K562 (cell line): ENCODE measurements at regions not wholly inside any gene's neighbourhood (a gene's known extent, or its start where the extent isn't known, plus 50 kb on each side); places are given as distances from the start of the nearest gene placed in this dataset.

Source experiments
- BACH1 ChIP-seq: fragments of 200-800 bp; sonication (Bioruptor generic); IDR thresholded peaks from 2 replicates; pipeline ENCODE4 v1.6.1; 2016; ENCODE audit warnings: missing genetic modification characterization, missing compliant biosample characterization
- CHD4 ChIP-seq: fragments of 200-600 bp; sonication (generic); IDR thresholded peaks from 3 replicates; pipeline ENCODE4 v1.6.1; 2012; ENCODE audit warnings: low read depth, mild to moderate bottlenecking, mixed read lengths, low read length, inconsistent platforms; ENCODE audit not compliant: insufficient read depth, insufficient replicate concordance, poor library complexity, severe bottlenecking
- HNRNPH1 ChIP-seq: fragments of 200-400 bp; formaldehyde crosslinking; optimal IDR thresholded peaks from 2 replicates; pipeline ENCODE3; 2017; ENCODE audit warnings: low read depth, mild to moderate bottlenecking, low read length, moderate library complexity
- MYNN ChIP-seq, 2 experiments: sonication (generic); formaldehyde crosslinking in 1 of 2; IDR thresholded peaks; 2 replicates each; pipeline versions ENCODE4 v1.5.0 to v1.6.1; 2016 to 2020; ENCODE audit warnings: antibody characterized with exemption in 1 of 2, missing genetic modification reagents in 1 of 2
- NRF1 ChIP-seq, 2 experiments: fragments of 450-650 bp; IDR thresholded peaks in 1 of 2; conservative IDR thresholded peaks in 1 of 2; 2 replicates each; pipeline ENCODE4 v1.6.1; 2014; ENCODE audit warnings: mild to moderate bottlenecking in 2 of 2
- PHB ChIP-seq: fragments of 250-450 bp; sonication (Bioruptor Pico); IDR thresholded peaks from 2 replicates; pipeline ENCODE4 v1.5.0; 2021
- POLR2A ChIP-seq: fragments of 450-650 bp; conservative IDR thresholded peaks from 2 replicates; pipeline ENCODE4 v1.6.1; 2016
- SIN3A ChIP-seq, 2 experiments: fragments of 150-350 bp in 1 of 2; IDR thresholded peaks; 2 replicates each; pipeline ENCODE4 v1.6.1; 2011 to 2016; ENCODE audit warnings: borderline replicate concordance in 2 of 2, low read depth in 2 of 2, low read length in 2 of 2, mild to moderate bottlenecking in 2 of 2, moderate library complexity in 2 of 2; ENCODE audit not compliant: control insufficient read depth in 1 of 2
- ZNF197 ChIP-seq: fragments of 200-800 bp; sonication (Bioruptor generic); IDR thresholded peaks from 2 replicates; pipeline ENCODE4 v1.6.1; 2016; ENCODE audit warnings: low read depth, missing genetic modification characterization, missing compliant biosample characterization
- TF ChIP-seq, protein P1 (sequence below): fragments of 450-650 bp; conservative IDR thresholded peaks from 2 replicates; pipeline ENCODE4 v1.6.1; 2016; ENCODE audit warnings: missing genetic modification characterization, low read depth, mild to moderate bottlenecking, missing compliant biosample characterization, moderate library complexity

DNA sequence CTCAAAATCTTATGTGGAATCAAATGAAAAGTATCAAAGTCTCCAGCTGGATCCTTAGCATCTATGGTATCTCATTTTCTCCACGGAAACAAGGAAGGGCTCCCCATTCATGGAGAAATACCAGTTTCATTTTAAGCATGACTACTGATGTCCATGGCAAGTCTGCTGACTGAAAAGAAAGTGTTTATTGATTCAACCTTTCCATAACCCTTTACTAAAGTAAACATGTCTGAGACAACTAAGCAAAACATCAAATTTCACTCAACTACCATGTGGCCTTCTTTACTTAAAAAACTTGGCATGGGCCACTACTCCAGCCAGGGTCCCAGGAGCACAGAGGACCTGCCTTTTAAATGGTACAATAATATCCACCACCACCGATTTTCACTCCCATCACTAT lies 928.0 kb upstream of the SOX9 start:
- TF ChIP-seq, protein P1, sequence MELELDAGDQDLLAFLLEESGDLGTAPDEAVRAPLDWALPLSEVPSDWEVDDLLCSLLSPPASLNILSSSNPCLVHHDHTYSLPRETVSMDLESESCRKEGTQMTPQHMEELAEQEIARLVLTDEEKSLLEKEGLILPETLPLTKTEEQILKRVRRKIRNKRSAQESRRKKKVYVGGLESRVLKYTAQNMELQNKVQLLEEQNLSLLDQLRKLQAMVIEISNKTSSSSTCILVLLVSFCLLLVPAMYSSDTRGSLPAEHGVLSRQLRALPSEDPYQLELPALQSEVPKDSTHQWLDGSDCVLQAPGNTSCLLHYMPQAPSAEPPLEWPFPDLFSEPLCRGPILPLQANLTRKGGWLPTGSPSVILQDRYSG (tag), result no peak
- no peak for TF ChIP-seq CHD4
- TF ChIP-seq MYNN (IDR thresholded peaks at IDR 0.05), result no peak
- TF ChIP-seq MYNN (CRISPR knock-in tag; IDR thresholded peaks at IDR 0.05), result no peak
- TF ChIP-seq ZNF197 (CRISPR knock-in tag), result no peak
- TF ChIP-seq NRF1 (conservative IDR thresholded peaks at IDR 0.05 in 1 of 2, IDR thresholded peaks at IDR 0.05 in 1 of 2), result no peak
- no peak for TF ChIP-seq POLR2A
- TF ChIP-seq SIN3A (IDR thresholded peaks at IDR 0.05; ENCODE audit: borderline replicate concordance in 2 of 2, control insufficient read depth in 1 of 2, low read depth in 2 of 2, low read length in 2 of 2), result no peak
- TF ChIP-seq HNRNPH1, result no peak
- no peak for TF ChIP-seq BACH1 (tag)
- no peak for TF ChIP-seq PHB (CRISPR knock-in tag)
